ENCODE measurements at regions not wholly inside any gene's neighbourhood (a gene's known extent, or its start where the extent isn't known, plus 50 kb on each side); places are given as distances from the start of the nearest gene placed in this dataset.

GRCh38 chr2:215760091-215760490 is 253.3 kb downstream of the MREG start:
- TF ChIP-seq POLR2A (IDR thresholded peaks at IDR 0.05) (no peak), CTCF (IDR thresholded peaks at IDR 0.05) (no peak)
